GM23338 (cell line): ENCODE measurements at regions not wholly inside any gene's neighbourhood (a gene's known extent, or its start where the extent isn't known, plus 50 kb on each side); places are given as distances from the start of the nearest gene placed in this dataset.

Experiments used
- ATAC-seq: fragments of 200-7000 bp; cut with Tn5 transposase; 3 replicates; pipeline ENCODE4 v1.9.1; 2020
- DNase-seq: peaks from one replicate; pipeline ENCODE4 v3.0.0-alpha.2; 2015; ENCODE audit warnings: low spot score
- H2AFZ ChIP-seq: fragments of 200-600 bp; sonication (generic); 2 replicates; pipeline ENCODE4 v1.8.0; 2016; ENCODE audit warnings: antibody characterized with exemption, mild to moderate bottlenecking, moderate library complexity
- H3F3A ChIP-seq: fragments of 200-600 bp; sonication (generic); replicated peaks from 2 replicates; pipeline ENCODE4 v1.8.0; 2017; ENCODE audit warnings: antibody characterized with exemption, mixed run types, low read depth
- H3K27ac ChIP-seq: fragments of 200-600 bp; sonication (generic); 2 replicates; pipeline ENCODE4 v1.6.1; 2016; ENCODE audit warnings: low read depth
- H3K27me3 ChIP-seq: fragments of 200-600 bp; sonication (generic); 2 replicates; pipeline ENCODE4 v1.8.0; 2016; ENCODE audit warnings: mild to moderate bottlenecking, mixed run types, moderate library complexity; ENCODE audit not compliant: insufficient read depth
- H3K36me3 ChIP-seq: fragments of 200-600 bp; sonication (generic); 2 replicates; pipeline ENCODE4 v1.8.0; 2016; ENCODE audit warnings: mild to moderate bottlenecking; ENCODE audit not compliant: insufficient read depth
- H3K4me1 ChIP-seq: fragments of 200-600 bp; sonication (generic); 2 replicates; pipeline ENCODE4 v1.8.0; 2016; ENCODE audit warnings: mild to moderate bottlenecking, moderate library complexity; ENCODE audit not compliant: insufficient read depth
- H3K4me2 ChIP-seq: fragments of 200-600 bp; sonication (generic); 2 replicates; pipeline ENCODE4 v1.7.1; 2017; ENCODE audit warnings: mixed run types
- H3K4me3 ChIP-seq: fragments of 200-600 bp; sonication (generic); 2 replicates; pipeline ENCODE4 v1.6.1; 2016; ENCODE audit warnings: mixed run types
- H3K79me2 ChIP-seq: fragments of 200-600 bp; sonication (generic); replicated peaks from 2 replicates; pipeline ENCODE4 v1.8.0; 2017; ENCODE audit warnings: mild to moderate bottlenecking; ENCODE audit not compliant: insufficient read depth
- H3K9me2 ChIP-seq: fragments of 200-600 bp; sonication (generic); 2 replicates; pipeline ENCODE4 v1.8.0; 2017; ENCODE audit not compliant: insufficient read depth
- H4K20me1 ChIP-seq: fragments of 200-600 bp; sonication (generic); replicated peaks from 2 replicates; pipeline ENCODE4 v1.8.0; 2017; ENCODE audit warnings: mild to moderate bottlenecking; ENCODE audit not compliant: insufficient read depth
- H3K27ac Mint-ChIP-seq: 2 replicates; pipeline ENCODE4 v1.8.0; 2020; ENCODE audit warnings: inconsistent platforms, mild to moderate bottlenecking, moderate library complexity, mixed read lengths
- H3K27me3 Mint-ChIP-seq: 3 replicates; pipeline ENCODE4 v1.8.0; 2022; ENCODE audit warnings: low read depth, mild to moderate bottlenecking, moderate library complexity, mixed read lengths, inconsistent platforms; ENCODE audit not compliant: insufficient read depth, poor library complexity
- H3K36me3 Mint-ChIP-seq: 3 replicates; pipeline ENCODE4 v1.8.0; 2021; ENCODE audit warnings: low read depth, mild to moderate bottlenecking, inconsistent platforms, moderate library complexity, mixed read lengths
- H3K4me1 Mint-ChIP-seq: 3 replicates; pipeline ENCODE4 v1.8.0; 2020; ENCODE audit warnings: mild to moderate bottlenecking, inconsistent platforms, mixed read lengths
- H3K4me3 Mint-ChIP-seq: 3 replicates; pipeline ENCODE4 v1.8.0; 2021; ENCODE audit warnings: moderate library complexity, mild to moderate bottlenecking, inconsistent platforms, mixed read lengths
- H3K9me3 Mint-ChIP-seq: 3 replicates; pipeline ENCODE4 v1.8.0; 2020; ENCODE audit warnings: moderate library complexity, mild to moderate bottlenecking, inconsistent platforms, mixed read lengths
- CREB1 ChIP-seq: fragments of 250-450 bp; sonication (Bioruptor Pico); IDR thresholded peaks from 2 replicates; pipeline ENCODE4 v1.5.0; 2020; ENCODE audit warnings: low read depth, mild to moderate bottlenecking, moderate library complexity
- EZH2 ChIP-seq: fragments of 200-600 bp; sonication (generic); IDR thresholded peaks from one replicate; pipeline ENCODE4 v1.8.0; 2017; ENCODE audit warnings: antibody characterized with exemption, mild to moderate bottlenecking, low read depth; ENCODE audit not compliant: unreplicated experiment
- EZH2phosphoT487 ChIP-seq: fragments of 200-600 bp; sonication (generic); IDR thresholded peaks from one replicate; pipeline ENCODE4 v1.8.1; 2018; ENCODE audit warnings: antibody characterized with exemption; ENCODE audit not compliant: unreplicated experiment
- JUNB ChIP-seq: IDR thresholded peaks from one replicate; pipeline ENCODE4 v1.6.1; 2016; ENCODE audit warnings: antibody characterized with exemption; ENCODE audit not compliant: unreplicated experiment
- NANOG ChIP-seq: IDR thresholded peaks from 2 replicates; pipeline ENCODE4 v1.6.1; 2016; ENCODE audit warnings: antibody characterized with exemption, borderline replicate concordance
- POLR2AphosphoS5 ChIP-seq: IDR thresholded peaks from 2 replicates; pipeline ENCODE4 v1.6.1; 2016; ENCODE audit warnings: antibody characterized with exemption, low read depth
- STAT1 ChIP-seq: IDR thresholded peaks from one replicate; pipeline ENCODE4 v1.6.1; 2016; ENCODE audit warnings: antibody characterized with exemption; ENCODE audit not compliant: unreplicated experiment
- ZNF114 ChIP-seq: fragments of 250-450 bp; sonication (Bioruptor Pico); IDR thresholded peaks from 2 replicates; pipeline ENCODE4 v1.5.0; 2020; ENCODE audit warnings: mild to moderate bottlenecking, moderate library complexity
- ZNF331 ChIP-seq: fragments of 250-450 bp; sonication (Bioruptor Pico); IDR thresholded peaks from 2 replicates; pipeline ENCODE4 v1.5.0; 2020; ENCODE audit warnings: low read depth, mild to moderate bottlenecking, moderate library complexity
- TF ChIP-seq, protein P1 (sequence below), 2 experiments: fragments of 200-600 bp in 1 of 2; sonication (generic) in 1 of 2; conservative IDR thresholded peaks; 2 replicates each; pipeline versions ENCODE4 v1.5.1 to v1.6.1; 2016 to 2017; ENCODE audit warnings: antibody characterized with exemption in 2 of 2, low read depth in 2 of 2, mild to moderate bottlenecking in 2 of 2, moderate library complexity in 1 of 2
- TF ChIP-seq, protein P2 (sequence below): IDR thresholded peaks from 2 replicates; pipeline ENCODE4 v1.6.1; 2016; ENCODE audit warnings: antibody characterized with exemption
- TF ChIP-seq, protein P3 (sequence below): fragments of 250-450 bp; sonication (Bioruptor Pico); IDR thresholded peaks from 2 replicates; pipeline ENCODE4 v1.5.0; 2020; ENCODE audit warnings: mild to moderate bottlenecking, moderate library complexity
- TF ChIP-seq, protein P4 (sequence below): IDR thresholded peaks from one replicate; pipeline ENCODE4 v1.6.1; 2018; ENCODE audit warnings: antibody characterized with exemption; ENCODE audit not compliant: unreplicated experiment

DNA sequence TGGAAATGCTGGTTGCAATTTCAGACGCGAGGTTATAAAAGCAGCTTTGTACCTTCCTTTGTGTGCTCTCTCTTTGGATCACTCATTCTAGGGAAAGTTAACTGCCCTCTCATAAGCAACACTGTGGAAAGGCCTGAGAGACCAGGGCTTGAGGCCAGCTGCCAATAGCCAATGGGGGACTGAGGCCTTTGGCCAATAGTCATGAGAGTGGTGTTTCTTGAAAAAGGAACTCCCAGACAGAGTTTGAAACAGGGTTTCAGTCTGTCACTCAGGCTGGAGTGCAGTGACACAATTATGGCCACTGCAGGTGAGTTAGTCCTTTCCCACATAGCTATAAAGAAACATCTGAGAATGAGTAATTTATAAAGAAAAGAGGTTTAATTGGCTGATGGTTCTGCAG lies 524.7 kb upstream of the SMIM31 start:
- no peak for TF ChIP-seq EZH2phosphoT487
- TF ChIP-seq NANOG = no peak
- no peak for TF ChIP-seq STAT1
- TF ChIP-seq, protein P1, sequence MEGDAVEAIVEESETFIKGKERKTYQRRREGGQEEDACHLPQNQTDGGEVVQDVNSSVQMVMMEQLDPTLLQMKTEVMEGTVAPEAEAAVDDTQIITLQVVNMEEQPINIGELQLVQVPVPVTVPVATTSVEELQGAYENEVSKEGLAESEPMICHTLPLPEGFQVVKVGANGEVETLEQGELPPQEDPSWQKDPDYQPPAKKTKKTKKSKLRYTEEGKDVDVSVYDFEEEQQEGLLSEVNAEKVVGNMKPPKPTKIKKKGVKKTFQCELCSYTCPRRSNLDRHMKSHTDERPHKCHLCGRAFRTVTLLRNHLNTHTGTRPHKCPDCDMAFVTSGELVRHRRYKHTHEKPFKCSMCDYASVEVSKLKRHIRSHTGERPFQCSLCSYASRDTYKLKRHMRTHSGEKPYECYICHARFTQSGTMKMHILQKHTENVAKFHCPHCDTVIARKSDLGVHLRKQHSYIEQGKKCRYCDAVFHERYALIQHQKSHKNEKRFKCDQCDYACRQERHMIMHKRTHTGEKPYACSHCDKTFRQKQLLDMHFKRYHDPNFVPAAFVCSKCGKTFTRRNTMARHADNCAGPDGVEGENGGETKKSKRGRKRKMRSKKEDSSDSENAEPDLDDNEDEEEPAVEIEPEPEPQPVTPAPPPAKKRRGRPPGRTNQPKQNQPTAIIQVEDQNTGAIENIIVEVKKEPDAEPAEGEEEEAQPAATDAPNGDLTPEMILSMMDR (conservative IDR thresholded peaks at IDR 0.05; ENCODE audit: low read depth in 2 of 2) = no peak
- no peak for TF ChIP-seq ZNF114 (CRISPR knock-in tag)
- no peak for TF ChIP-seq POLR2AphosphoS5
- TF ChIP-seq ZNF331 (CRISPR knock-in tag) = no peak
- TF ChIP-seq, protein P2, sequence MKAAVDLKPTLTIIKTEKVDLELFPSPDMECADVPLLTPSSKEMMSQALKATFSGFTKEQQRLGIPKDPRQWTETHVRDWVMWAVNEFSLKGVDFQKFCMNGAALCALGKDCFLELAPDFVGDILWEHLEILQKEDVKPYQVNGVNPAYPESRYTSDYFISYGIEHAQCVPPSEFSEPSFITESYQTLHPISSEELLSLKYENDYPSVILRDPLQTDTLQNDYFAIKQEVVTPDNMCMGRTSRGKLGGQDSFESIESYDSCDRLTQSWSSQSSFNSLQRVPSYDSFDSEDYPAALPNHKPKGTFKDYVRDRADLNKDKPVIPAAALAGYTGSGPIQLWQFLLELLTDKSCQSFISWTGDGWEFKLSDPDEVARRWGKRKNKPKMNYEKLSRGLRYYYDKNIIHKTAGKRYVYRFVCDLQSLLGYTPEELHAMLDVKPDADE = no peak
- TF ChIP-seq, protein P3, sequence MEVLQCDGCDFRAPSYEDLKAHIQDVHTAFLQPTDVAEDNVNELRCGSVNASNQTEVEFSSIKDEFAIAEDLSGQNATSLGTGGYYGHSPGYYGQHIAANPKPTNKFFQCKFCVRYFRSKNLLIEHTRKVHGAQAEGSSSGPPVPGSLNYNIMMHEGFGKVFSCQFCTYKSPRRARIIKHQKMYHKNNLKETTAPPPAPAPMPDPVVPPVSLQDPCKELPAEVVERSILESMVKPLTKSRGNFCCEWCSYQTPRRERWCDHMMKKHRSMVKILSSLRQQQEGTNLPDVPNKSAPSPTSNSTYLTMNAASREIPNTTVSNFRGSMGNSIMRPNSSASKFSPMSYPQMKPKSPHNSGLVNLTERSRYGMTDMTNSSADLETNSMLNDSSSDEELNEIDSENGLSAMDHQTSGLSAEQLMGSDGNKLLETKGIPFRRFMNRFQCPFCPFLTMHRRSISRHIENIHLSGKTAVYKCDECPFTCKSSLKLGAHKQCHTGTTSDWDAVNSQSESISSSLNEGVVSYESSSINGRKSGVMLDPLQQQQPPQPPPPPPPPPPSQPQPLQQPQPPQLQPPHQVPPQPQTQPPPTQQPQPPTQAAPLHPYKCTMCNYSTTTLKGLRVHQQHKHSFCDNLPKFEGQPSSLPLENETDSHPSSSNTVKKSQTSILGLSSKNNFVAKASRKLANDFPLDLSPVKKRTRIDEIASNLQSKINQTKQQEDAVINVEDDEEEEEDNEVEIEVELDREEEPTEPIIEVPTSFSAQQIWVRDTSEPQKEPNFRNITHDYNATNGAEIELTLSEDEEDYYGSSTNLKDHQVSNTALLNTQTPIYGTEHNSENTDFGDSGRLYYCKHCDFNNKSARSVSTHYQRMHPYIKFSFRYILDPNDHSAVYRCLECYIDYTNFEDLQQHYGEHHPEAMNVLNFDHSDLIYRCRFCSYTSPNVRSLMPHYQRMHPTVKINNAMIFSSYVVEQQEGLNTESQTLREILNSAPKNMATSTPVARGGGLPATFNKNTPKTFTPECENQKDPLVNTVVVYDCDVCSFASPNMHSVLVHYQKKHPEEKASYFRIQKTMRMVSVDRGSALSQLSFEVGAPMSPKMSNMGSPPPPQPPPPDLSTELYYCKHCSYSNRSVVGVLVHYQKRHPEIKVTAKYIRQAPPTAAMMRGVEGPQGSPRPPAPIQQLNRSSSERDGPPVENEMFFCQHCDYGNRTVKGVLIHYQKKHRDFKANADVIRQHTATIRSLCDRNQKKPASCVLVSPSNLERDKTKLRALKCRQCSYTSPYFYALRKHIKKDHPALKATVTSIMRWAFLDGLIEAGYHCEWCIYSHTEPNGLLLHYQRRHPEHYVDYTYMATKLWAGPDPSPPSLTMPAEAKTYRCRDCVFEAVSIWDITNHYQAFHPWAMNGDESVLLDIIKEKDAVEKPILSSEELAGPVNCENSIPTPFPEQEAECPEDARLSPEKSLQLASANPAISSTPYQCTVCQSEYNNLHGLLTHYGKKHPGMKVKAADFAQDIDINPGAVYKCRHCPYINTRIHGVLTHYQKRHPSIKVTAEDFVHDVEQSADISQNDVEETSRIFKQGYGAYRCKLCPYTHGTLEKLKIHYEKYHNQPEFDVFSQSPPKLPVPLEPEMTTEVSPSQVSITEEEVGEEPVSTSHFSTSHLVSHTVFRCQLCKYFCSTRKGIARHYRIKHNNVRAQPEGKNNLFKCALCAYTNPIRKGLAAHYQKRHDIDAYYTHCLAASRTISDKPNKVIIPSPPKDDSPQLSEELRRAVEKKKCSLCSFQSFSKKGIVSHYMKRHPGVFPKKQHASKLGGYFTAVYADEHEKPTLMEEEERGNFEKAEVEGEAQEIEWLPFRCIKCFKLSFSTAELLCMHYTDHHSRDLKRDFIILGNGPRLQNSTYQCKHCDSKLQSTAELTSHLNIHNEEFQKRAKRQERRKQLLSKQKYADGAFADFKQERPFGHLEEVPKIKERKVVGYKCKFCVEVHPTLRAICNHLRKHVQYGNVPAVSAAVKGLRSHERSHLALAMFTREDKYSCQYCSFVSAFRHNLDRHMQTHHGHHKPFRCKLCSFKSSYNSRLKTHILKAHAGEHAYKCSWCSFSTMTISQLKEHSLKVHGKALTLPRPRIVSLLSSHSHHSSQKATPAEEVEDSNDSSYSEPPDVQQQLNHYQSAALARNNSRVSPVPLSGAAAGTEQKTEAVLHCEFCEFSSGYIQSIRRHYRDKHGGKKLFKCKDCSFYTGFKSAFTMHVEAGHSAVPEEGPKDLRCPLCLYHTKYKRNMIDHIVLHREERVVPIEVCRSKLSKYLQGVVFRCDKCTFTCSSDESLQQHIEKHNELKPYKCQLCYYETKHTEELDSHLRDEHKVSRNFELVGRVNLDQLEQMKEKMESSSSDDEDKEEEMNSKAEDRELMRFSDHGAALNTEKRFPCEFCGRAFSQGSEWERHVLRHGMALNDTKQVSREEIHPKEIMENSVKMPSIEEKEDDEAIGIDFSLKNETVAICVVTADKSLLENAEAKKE (CRISPR knock-in tag) = no peak
- no peak for TF ChIP-seq EZH2
- no peak for TF ChIP-seq CREB1 (CRISPR knock-in tag)
- TF ChIP-seq JUNB = no peak
- TF ChIP-seq, protein P4, sequence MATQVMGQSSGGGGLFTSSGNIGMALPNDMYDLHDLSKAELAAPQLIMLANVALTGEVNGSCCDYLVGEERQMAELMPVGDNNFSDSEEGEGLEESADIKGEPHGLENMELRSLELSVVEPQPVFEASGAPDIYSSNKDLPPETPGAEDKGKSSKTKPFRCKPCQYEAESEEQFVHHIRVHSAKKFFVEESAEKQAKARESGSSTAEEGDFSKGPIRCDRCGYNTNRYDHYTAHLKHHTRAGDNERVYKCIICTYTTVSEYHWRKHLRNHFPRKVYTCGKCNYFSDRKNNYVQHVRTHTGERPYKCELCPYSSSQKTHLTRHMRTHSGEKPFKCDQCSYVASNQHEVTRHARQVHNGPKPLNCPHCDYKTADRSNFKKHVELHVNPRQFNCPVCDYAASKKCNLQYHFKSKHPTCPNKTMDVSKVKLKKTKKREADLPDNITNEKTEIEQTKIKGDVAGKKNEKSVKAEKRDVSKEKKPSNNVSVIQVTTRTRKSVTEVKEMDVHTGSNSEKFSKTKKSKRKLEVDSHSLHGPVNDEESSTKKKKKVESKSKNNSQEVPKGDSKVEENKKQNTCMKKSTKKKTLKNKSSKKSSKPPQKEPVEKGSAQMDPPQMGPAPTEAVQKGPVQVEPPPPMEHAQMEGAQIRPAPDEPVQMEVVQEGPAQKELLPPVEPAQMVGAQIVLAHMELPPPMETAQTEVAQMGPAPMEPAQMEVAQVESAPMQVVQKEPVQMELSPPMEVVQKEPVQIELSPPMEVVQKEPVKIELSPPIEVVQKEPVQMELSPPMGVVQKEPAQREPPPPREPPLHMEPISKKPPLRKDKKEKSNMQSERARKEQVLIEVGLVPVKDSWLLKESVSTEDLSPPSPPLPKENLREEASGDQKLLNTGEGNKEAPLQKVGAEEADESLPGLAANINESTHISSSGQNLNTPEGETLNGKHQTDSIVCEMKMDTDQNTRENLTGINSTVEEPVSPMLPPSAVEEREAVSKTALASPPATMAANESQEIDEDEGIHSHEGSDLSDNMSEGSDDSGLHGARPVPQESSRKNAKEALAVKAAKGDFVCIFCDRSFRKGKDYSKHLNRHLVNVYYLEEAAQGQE = no peak
- H3K4me1 ChIP-seq = no peaks in the 10 kb centered on the region
- no peaks in the 10 kb centered on the region for H3K9me2 ChIP-seq
- no peaks in the 10 kb centered on the region for H3K36me3 Mint-ChIP-seq
- no peak overlapping the region for H3K27ac Mint-ChIP-seq
- ATAC-seq = no peak
- DNase-seq = no peak
- no peaks in the 10 kb centered on the region for H3K27me3 Mint-ChIP-seq
- no peak overlapping the region for H3K27ac ChIP-seq
- H3K27me3 ChIP-seq = no peaks in the 10 kb centered on the region
- no peaks in the 10 kb centered on the region for H3K4me1 Mint-ChIP-seq
- no peaks in the 10 kb centered on the region for H3K9me3 Mint-ChIP-seq
- H3K36me3 ChIP-seq = no peaks in the 10 kb centered on the region
- no peaks in the 10 kb centered on the region for H4K20me1 ChIP-seq
- H3F3A ChIP-seq = no peaks in the 10 kb centered on the region
- no peak overlapping the region for H3K4me3 ChIP-seq
- no peak overlapping the region for H3K4me2 ChIP-seq
- no peaks in the 10 kb centered on the region for H3K79me2 ChIP-seq
- no peak overlapping the region for H2AFZ ChIP-seq
- no peak overlapping the region for H3K4me3 Mint-ChIP-seq
